Loucy (cell line): ENCODE measurements at regions not wholly inside any gene's neighbourhood (a gene's known extent, or its start where the extent isn't known, plus 50 kb on each side); places are given as distances from the start of the nearest gene placed in this dataset.

Experiments
- H2AFZ ChIP-seq: fragments of 200-600 bp; sonication (generic); 2 replicates; pipeline ENCODE4 v1.6.0; 2016; ENCODE audit warnings: antibody characterized with exemption, mild to moderate bottlenecking, low read length, moderate library complexity
- H3F3A ChIP-seq: fragments of 200-600 bp; 2 replicates; pipeline ENCODE4 v1.6.0; 2016; ENCODE audit warnings: antibody characterized with exemption, low read depth, mild to moderate bottlenecking
- H3K27me3 ChIP-seq: fragments of 200-600 bp; sonication (generic); 2 replicates; pipeline ENCODE4 v1.6.1; 2014; ENCODE audit warnings: low read length, mild to moderate bottlenecking; ENCODE audit not compliant: insufficient read depth, poor library complexity, severe bottlenecking
- H3K36me3 ChIP-seq: fragments of 200-600 bp; sonication (generic); 2 replicates; pipeline ENCODE4 v1.6.1; 2016; ENCODE audit warnings: low read length; ENCODE audit not compliant: insufficient read depth
- H3K4me1 ChIP-seq: fragments of 200-600 bp; sonication (generic); 2 replicates; pipeline ENCODE4 v1.5.1; 2014; ENCODE audit warnings: low read length, mild to moderate bottlenecking; ENCODE audit not compliant: insufficient read depth, poor library complexity, severe bottlenecking
- H3K4me2 ChIP-seq: fragments of 200-600 bp; sonication (generic); 2 replicates; pipeline ENCODE4 v1.6.0; 2014; ENCODE audit warnings: antibody characterized with exemption, low read length, low read depth, mild to moderate bottlenecking; ENCODE audit not compliant: poor library complexity, severe bottlenecking
- H3K4me3 ChIP-seq: fragments of 200-600 bp; sonication (generic); 2 replicates; pipeline ENCODE4 v1.5.1; 2014; ENCODE audit warnings: low read length, mild to moderate bottlenecking, mixed read lengths; ENCODE audit not compliant: poor library complexity, severe bottlenecking
- H3K79me2 ChIP-seq: fragments of 200-600 bp; sonication (generic); 2 replicates; pipeline ENCODE4 v1.6.1; 2014; ENCODE audit warnings: low read length; ENCODE audit not compliant: insufficient read depth
- H3K9ac ChIP-seq: fragments of 200-600 bp; sonication (generic); 2 replicates; pipeline ENCODE4 v1.6.0; 2014; ENCODE audit warnings: mild to moderate bottlenecking, low read depth, low read length, moderate library complexity; ENCODE audit not compliant: poor library complexity, severe bottlenecking
- H3K9me2 ChIP-seq: fragments of 200-600 bp; sonication (generic); replicated peaks from 2 replicates; pipeline ENCODE4 v1.6.1; 2016; ENCODE audit warnings: low read depth, low read length, mixed read lengths
- H3K9me3 ChIP-seq: fragments of 200-600 bp; sonication (generic); 2 replicates; pipeline ENCODE4 v1.6.1; 2014; ENCODE audit warnings: mild to moderate bottlenecking, antibody characterized with exemption, low read length, low read depth; ENCODE audit not compliant: insufficient read depth
- H4K20me1 ChIP-seq: fragments of 200-600 bp; sonication (generic); 2 replicates; pipeline ENCODE4 v1.6.0; 2014; ENCODE audit warnings: antibody characterized with exemption, low read length, mild to moderate bottlenecking; ENCODE audit not compliant: insufficient read depth, poor library complexity, severe bottlenecking
- EZH2phosphoT487 ChIP-seq: fragments of 200-600 bp; IDR thresholded peaks from 2 replicates; pipeline ENCODE4 v1.6.1; 2018; ENCODE audit warnings: antibody characterized with exemption, mild to moderate bottlenecking, moderate library complexity, borderline replicate concordance
- TF ChIP-seq, protein P1 (sequence below): fragments of 200-600 bp; sonication (generic); conservative IDR thresholded peaks from 2 replicates; pipeline ENCODE4 v1.5.1; 2014; ENCODE audit warnings: mild to moderate bottlenecking, antibody characterized with exemption, low read length

DNA sequence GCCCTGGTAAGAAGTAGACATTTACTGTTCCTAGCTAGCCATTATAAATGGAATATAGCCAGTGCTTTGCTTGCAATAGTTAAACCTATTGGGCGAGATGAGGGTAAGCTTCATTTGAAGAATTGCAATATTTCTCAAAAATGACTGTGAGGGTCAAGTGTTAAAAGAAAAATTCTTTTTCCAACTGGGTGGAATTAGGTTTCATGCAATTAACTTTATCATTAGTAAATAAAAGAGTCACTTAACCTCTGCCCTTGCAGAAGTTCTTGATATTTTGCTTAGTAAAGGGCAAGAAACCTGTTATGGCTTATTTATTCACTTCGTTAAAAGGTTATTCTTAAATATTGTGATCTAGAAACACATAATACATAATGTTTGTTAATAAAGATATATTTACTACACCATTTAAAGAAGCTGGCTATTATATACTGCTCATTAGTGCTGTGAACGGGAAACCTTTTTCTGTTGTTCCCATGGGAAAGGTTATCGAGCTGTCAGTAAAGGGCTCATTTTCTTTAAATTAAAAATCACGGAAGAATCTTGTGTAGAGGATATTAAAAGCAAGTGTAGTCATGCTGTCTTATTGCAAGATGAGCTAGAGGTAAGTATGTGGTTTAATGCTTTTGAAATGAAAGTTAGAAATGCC lies 370.5 kb downstream of the CSNK1G3 start:
- no peak overlapping the region for H3K9ac ChIP-seq
- H3K9me3 ChIP-seq = no peaks in the 10 kb centered on the region
- H2AFZ ChIP-seq = no peak overlapping the region
- no peaks in the 10 kb centered on the region for H3K79me2 ChIP-seq
- H4K20me1 ChIP-seq = no peaks in the 10 kb centered on the region
- no peak overlapping the region for H3K4me2 ChIP-seq
- H3K27me3 ChIP-seq = no peaks in the 10 kb centered on the region
- H3K36me3 ChIP-seq = no peaks in the 10 kb centered on the region
- H3K4me3 ChIP-seq = no peak overlapping the region
- H3K9me2 ChIP-seq = no peaks in the 10 kb centered on the region
- TF ChIP-seq, protein P1, sequence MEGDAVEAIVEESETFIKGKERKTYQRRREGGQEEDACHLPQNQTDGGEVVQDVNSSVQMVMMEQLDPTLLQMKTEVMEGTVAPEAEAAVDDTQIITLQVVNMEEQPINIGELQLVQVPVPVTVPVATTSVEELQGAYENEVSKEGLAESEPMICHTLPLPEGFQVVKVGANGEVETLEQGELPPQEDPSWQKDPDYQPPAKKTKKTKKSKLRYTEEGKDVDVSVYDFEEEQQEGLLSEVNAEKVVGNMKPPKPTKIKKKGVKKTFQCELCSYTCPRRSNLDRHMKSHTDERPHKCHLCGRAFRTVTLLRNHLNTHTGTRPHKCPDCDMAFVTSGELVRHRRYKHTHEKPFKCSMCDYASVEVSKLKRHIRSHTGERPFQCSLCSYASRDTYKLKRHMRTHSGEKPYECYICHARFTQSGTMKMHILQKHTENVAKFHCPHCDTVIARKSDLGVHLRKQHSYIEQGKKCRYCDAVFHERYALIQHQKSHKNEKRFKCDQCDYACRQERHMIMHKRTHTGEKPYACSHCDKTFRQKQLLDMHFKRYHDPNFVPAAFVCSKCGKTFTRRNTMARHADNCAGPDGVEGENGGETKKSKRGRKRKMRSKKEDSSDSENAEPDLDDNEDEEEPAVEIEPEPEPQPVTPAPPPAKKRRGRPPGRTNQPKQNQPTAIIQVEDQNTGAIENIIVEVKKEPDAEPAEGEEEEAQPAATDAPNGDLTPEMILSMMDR = no peak
- no peak for TF ChIP-seq EZH2phosphoT487
- no peaks in the 10 kb centered on the region for H3K4me1 ChIP-seq
- H3F3A ChIP-seq = no peaks in the 10 kb centered on the region

DNA sequence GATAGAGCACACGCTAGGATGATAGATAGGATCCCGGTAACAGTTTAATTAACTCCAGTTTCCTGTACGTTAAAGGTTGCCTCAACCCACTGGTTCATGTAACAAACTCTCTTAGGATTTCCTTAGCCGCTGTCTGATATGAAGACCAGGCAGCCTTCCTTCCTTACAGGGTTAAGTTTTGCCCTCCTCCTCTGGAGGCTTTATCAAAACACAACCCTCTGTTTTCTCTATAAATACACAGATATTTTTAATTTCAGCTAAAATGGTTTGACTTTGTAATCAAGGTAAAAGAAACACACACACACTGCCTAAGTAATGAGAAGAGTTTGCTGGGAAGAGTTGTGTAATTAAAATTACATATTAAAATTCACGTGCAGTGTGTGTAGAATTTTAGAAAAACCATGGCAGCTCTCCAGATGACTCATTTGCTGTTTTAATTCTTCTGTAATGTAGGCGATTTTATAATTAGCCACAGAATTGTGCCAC lies 369.8 kb downstream of the CSNK1G3 start:
- Histone ChIP-seq H3K9me3 (no peaks in the 10 kb centered on the region), H3F3A (no peaks in the 10 kb centered on the region), H3K36me3 (no peaks in the 10 kb centered on the region), H4K20me1 (no peaks in the 10 kb centered on the region), H3K9me2 (no peaks in the 10 kb centered on the region), H3K27me3 (no peaks in the 10 kb centered on the region), H3K9ac (no peak overlapping the region), H3K79me2 (no peaks in the 10 kb centered on the region), H3K4me2 (no peak overlapping the region), H3K4me1 (no peaks in the 10 kb centered on the region), H2AFZ (no peak overlapping the region), H3K4me3 (no peak overlapping the region)
- TF ChIP-seq, protein P1 = no peak
- no peak for TF ChIP-seq EZH2phosphoT487

DNA sequence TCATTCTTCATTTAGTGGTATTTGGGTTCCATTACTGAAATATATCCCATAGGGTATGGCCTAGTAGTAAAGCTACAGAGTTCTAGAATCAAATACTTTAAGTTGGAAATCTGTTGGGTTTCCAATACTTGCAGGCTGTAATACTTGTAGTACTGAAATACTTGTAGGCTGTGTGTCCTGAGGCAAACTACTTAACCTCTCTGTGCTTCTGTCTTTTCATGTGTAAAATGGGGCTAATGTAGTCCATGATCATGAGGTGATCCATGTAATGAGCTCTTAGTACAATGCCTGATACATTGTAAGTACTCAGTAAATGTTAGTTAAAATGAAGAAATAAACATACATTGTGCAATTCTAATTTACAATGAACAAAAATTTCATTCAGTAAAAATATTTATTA lies 368.9 kb downstream of the CSNK1G3 start:
- no peak overlapping the region for H3K9ac ChIP-seq
- no peaks in the 10 kb centered on the region for H3K27me3 ChIP-seq
- H3K4me1 ChIP-seq = peaks cover 2% of the 10 kb centered on the region
- no peaks in the 10 kb centered on the region for H3K36me3 ChIP-seq
- no peaks in the 10 kb centered on the region for H3K9me3 ChIP-seq
- TF ChIP-seq EZH2phosphoT487 = no peak
- TF ChIP-seq, protein P1 = no peak
- H4K20me1 ChIP-seq = no peaks in the 10 kb centered on the region
- no peak overlapping the region for H3K4me2 ChIP-seq
- H3K9me2 ChIP-seq = no peaks in the 10 kb centered on the region
- H2AFZ ChIP-seq = no peak overlapping the region
- no peaks in the 10 kb centered on the region for H3K79me2 ChIP-seq
- H3F3A ChIP-seq = no peaks in the 10 kb centered on the region
- H3K4me3 ChIP-seq = no peak overlapping the region
